Esophagus squamous epithelium (tissue), 5 donors: ENCODE measurements at regions not wholly inside any gene's neighbourhood (a gene's known extent, or its start where the extent isn't known, plus 50 kb on each side); places are given as distances from the start of the nearest gene placed in this dataset.

Experiments
- DNase-seq: peaks from one replicate; lab custom pipeline; 2025; lab: John Stamatoyannopoulos, UW
- H3K27ac ChIP-seq, 4 donors: fragments of 200-600 bp; sonication (generic); one replicate each; pipeline ENCODE4 v1.5.1; 2016 to 2019; ENCODE audit warnings: mild to moderate bottlenecking in 1 of 4
- H3K27me3 ChIP-seq, 4 donors: fragments of 200-600 bp; sonication (generic); 1 replicate in 3 of 4; 2 replicates in 1 of 4; pipeline versions ENCODE4 v1.5.1 to v1.6.0; 2017 to 2021; ENCODE audit warnings: antibody characterized with exemption in 1 of 4
- H3K36me3 ChIP-seq, 3 donors: fragments of 200-600 bp; sonication (generic); one replicate each; pipeline ENCODE4 v1.5.1; 2016 to 2019
- H3K4me1 ChIP-seq, 3 donors: fragments of 200-600 bp; sonication (generic); one replicate each; pipeline ENCODE4 v1.5.1; 2017 to 2019
- H3K4me3 ChIP-seq, 4 donors: fragments of 200-600 bp; sonication (generic); 1 replicate in 3 of 4; 2 replicates in 1 of 4; pipeline ENCODE4 v1.5.1; 2016 to 2019; ENCODE audit warnings: mild to moderate bottlenecking in 2 of 4, moderate library complexity in 1 of 4
- H3K9me3 ChIP-seq, 3 donors: fragments of 200-600 bp; sonication (generic); one replicate each; pipeline ENCODE4 v1.5.1; 2016 to 2019
- POLR2A ChIP-seq, 4 donors: fragments of 450-650 bp; IDR thresholded peaks; one replicate each; pipeline ENCODE4 v1.6.1; 2017; ENCODE audit warnings: antibody characterized with exemption in 4 of 4, mild to moderate bottlenecking in 4 of 4, moderate library complexity in 3 of 4
- WGBS, 2 donors: methylation state at CpG; one replicate each; pipeline ENCODE4 v1.1.5; 2018; 5-methylcytosine and 5-hydroxymethylcytosine counted together
- intact Hi-C: fragments of 100-400 bp; cut with DNase I; formaldehyde crosslinking; loops from one replicate; pipeline ENCODE4 v1.15.0; 2022
- TF ChIP-seq, protein P1 (sequence below), 6 experiments: fragments of 450-650 bp in 4 of 6; fragments of 200-600 bp in 2 of 6; sonication (generic) in 2 of 6; IDR thresholded peaks; one replicate each; pipeline ENCODE4 v1.5.1; 2016 to 2019; ENCODE audit warnings: antibody characterized with exemption in 6 of 6, mild to moderate bottlenecking in 4 of 6, moderate library complexity in 4 of 6
- donor health status: DM: yes; HTN: yes; CAD: no.

DNA sequence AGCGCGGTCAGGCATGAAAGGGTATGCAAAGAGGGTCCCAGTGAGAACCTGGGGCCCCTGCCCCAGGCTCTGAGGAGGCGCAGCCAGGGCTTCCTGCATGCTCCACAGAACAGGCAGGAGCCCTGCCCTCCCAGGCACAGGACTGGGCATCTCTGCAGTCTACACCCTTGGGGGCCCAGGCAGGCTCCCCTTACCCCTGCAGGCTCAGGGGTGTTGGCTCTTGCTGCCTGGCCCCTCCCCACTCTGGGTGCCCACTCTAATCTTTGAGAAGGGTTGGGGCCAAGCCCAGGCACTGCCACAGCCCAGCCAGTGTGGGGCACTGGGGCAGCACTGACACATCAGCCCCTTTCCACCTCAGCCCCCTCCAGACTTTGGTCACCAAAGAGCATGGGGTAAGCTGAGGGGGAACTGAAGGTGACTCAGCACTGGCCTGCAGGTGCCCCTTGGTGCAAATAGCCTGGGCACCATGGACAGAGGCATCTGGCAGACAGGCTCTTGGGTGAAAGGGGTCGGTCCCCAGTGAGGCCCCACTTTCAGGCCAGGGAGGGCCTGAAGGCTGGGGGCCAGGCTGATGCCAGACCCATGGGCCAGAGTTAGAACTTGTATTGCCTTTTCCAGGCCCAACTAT lies 73.4 kb downstream of the NPAP1 start:
- H3K27me3 ChIP-seq = no peaks in the 10 kb centered on the region
- no peaks in the 10 kb centered on the region for H3K4me1 ChIP-seq
- peaks cover 0 to 13% (median 3%) of the 10 kb centered on the region in 3 donors for H3K9me3 ChIP-seq
- no peak overlapping the region for H3K27ac ChIP-seq
- no peak for TF ChIP-seq POLR2A (IDR thresholded peaks at IDR 0.05)
- TF ChIP-seq, protein P1, sequence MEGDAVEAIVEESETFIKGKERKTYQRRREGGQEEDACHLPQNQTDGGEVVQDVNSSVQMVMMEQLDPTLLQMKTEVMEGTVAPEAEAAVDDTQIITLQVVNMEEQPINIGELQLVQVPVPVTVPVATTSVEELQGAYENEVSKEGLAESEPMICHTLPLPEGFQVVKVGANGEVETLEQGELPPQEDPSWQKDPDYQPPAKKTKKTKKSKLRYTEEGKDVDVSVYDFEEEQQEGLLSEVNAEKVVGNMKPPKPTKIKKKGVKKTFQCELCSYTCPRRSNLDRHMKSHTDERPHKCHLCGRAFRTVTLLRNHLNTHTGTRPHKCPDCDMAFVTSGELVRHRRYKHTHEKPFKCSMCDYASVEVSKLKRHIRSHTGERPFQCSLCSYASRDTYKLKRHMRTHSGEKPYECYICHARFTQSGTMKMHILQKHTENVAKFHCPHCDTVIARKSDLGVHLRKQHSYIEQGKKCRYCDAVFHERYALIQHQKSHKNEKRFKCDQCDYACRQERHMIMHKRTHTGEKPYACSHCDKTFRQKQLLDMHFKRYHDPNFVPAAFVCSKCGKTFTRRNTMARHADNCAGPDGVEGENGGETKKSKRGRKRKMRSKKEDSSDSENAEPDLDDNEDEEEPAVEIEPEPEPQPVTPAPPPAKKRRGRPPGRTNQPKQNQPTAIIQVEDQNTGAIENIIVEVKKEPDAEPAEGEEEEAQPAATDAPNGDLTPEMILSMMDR (IDR thresholded peaks at IDR 0.05) = no peak
- DNase-seq = no peak
- no peak overlapping the region for H3K4me3 ChIP-seq
- no peaks in the 10 kb centered on the region for H3K36me3 ChIP-seq
- 71 to 100% methylated on average over 1 of the region's 4 CpGs for WGBS, 2 donors
- intact Hi-C loops = no loop called here

DNA sequence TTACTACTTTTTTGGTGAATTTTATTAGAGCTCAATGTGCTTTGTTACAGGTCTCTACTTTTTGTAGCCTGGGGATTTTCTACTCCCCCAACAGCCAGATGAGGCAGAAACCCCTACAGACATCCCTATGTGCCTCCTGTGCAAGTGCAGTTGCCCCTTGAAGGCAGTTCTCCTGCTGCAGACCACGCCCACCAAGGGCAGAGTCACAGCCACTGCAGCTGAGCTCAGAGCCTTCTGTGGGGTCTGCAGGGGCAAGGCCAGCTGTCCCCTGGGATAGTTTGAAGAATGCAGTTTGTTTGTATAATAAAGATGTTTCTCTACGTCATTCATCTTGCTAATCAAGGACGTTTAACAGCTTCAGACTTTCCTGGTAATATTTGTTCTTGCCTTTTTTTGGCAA lies 76.8 kb downstream of the NPAP1 start:
- TF ChIP-seq, protein P1 (IDR thresholded peaks at IDR 0.05) = no peak
- TF ChIP-seq POLR2A (IDR thresholded peaks at IDR 0.05) = no peak
- 18 to 36% methylated on average over 3 of the region's 3 CpGs for WGBS, 2 donors
- Histone ChIP-seq H3K9me3 (peaks cover 0 to 13% (median 3%) of the 10 kb centered on the region in 3 donors), H3K27me3 (no peaks in the 10 kb centered on the region), H3K4me1 (no peaks in the 10 kb centered on the region), H3K36me3 (no peaks in the 10 kb centered on the region), H3K27ac (no peak overlapping the region), H3K4me3 (no peak overlapping the region)
- DNase-seq = no peak
- intact Hi-C loops = no loop called here

DNA sequence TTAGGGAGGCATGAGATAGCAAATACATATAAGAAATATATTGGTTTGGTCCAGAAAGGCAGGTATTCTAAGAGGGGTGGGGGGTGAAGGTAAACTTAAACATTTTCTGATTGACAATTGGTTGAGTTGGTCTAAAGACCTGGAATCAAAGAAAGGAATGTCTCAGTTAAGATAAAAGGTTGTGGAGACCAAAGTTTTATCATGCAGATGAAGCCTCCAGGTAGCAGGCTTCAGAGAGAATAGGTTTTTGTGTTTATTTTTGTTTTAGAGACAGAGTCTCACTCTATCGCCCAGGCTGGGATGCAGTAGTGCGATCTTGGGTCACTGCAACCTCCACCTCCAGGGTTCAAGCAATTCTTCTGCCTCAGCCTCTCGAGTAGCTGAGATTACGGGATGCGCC lies 80.5 kb downstream of the NPAP1 start:
- Histone ChIP-seq H3K9me3 (no peaks in the 10 kb centered on the region), H3K27ac (no peak overlapping the region), H3K4me1 (no peaks in the 10 kb centered on the region), H3K4me3 (no peak overlapping the region), H3K27me3 (no peaks in the 10 kb centered on the region), H3K36me3 (no peaks in the 10 kb centered on the region)
- 79 to 84% methylated on average over 5 of the region's 5 CpGs for WGBS, 2 donors
- TF ChIP-seq POLR2A (IDR thresholded peaks at IDR 0.05) = no peak
- TF ChIP-seq, protein P1 (IDR thresholded peaks at IDR 0.05) = no peak
- intact Hi-C loops = no loop called here
- DNase-seq = no peak

DNA sequence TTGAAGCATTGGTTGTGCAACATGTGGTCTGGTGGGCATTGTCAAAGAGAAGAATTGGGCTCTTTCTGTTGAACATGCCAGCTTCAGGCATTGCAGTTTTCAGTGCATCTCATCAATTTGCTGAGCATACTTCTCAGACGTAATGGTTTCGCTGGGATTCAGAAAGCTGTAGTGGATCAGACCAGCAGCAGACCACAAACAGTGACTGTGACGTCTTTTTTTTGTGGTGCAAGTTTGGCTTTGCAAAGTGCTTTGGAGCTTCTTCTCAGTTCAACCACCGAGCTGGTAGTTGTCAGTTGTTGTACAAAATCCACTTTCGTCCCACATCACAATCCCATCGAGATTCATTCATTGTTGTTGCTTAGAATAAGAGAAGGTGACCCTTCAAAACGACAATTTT lies 84.5 kb downstream of the NPAP1 start:
- WGBS, 2 donors = 72 to 74% methylated on average over 7 of the region's 7 CpGs
- Histone ChIP-seq H3K9me3 (no peaks in the 10 kb centered on the region), H3K4me3 (no peak overlapping the region), H3K27ac (no peak overlapping the region), H3K27me3 (no peaks in the 10 kb centered on the region), H3K36me3 (no peaks in the 10 kb centered on the region), H3K4me1 (no peaks in the 10 kb centered on the region)
- TF ChIP-seq, protein P1 (IDR thresholded peaks at IDR 0.05) = no peak
- TF ChIP-seq POLR2A (IDR thresholded peaks at IDR 0.05) = no peak
- no peak for DNase-seq
- intact Hi-C loops = no loop called here

DNA sequence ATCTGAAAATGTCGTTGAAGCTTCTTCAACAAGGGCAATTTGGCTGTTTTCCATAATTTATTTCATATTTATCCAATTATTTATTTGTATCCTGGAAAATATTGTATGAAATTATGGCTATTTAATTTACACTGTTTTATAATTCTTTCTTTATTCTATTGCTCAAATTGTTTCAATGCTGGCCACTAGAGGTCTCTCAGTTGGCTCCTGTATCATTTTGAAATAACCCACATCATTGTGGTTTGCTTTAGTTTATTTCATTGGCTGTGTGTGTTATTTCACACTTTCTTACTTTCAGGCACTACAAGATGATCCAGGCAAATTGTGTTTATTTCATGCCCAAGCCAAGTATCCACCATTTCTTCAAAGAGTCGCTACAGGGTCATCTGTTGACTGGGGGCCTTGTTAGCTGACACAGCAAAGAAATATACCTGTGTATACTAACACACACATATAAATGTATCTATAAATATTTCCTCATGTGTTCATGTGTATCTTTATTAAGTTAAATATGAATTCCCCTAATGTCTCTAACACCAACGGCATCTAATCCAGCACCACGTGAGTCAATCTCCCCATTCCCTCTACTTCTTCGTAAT lies 86.2 kb downstream of the NPAP1 start:
- TF ChIP-seq, protein P1 (IDR thresholded peaks at IDR 0.05) = peak in 2 of 6 experiments; percentile 11 to 25
- TF ChIP-seq POLR2A (IDR thresholded peaks at IDR 0.05) = no peak
- H3K4me3 ChIP-seq = no peak overlapping the region
- no peaks in the 10 kb centered on the region for H3K4me1 ChIP-seq
- H3K27ac ChIP-seq = no peak overlapping the region
- no peak for DNase-seq
- 66 to 67% methylated on average over 5 of the region's 5 CpGs for WGBS, 2 donors
- intact Hi-C loops = no loop called here
- no peaks in the 10 kb centered on the region for H3K27me3 ChIP-seq
- H3K36me3 ChIP-seq = no peaks in the 10 kb centered on the region
- H3K9me3 ChIP-seq = no peaks in the 10 kb centered on the region
